SKM-1 treated with dmso at 0.1 percent for 144 hours (cell line): ENCODE measurements at regions not wholly inside any gene's neighbourhood (a gene's known extent, or its start where the extent isn't known, plus 50 kb on each side); places are given as distances from the start of the nearest gene placed in this dataset.

Experiments
- DNase-seq: peaks from one replicate; lab custom pipeline; 2025; ENCODE audit not compliant: unreplicated experiment; lab: John Stamatoyannopoulos, UW

- no peak for DNase-seq
These were observed 523.4 kb upstream of the CDH4 start for GRCh38 chr20:60728705-60729104.

- DNase-seq = no peak
These were observed 522.7 kb upstream of the CDH4 start for GRCh38 chr20:60729135-60729900.

- DNase-seq = no peak
These were observed 519.7 kb upstream of the CDH4 start for GRCh38 chr20:60732322-60732721.

GRCh38 chr20:60748086-60748485 lies 504.0 kb upstream of the CDH4 start:
- no peak for DNase-seq

- DNase-seq = no peak
These were observed 502.1 kb upstream of the CDH4 start for GRCh38 chr20:60749804-60750602.

GRCh38 chr20:60750909-60751308 lies 501.2 kb upstream of the CDH4 start:
- DNase-seq = no peak

GRCh38 chr20:60751826-60752225 lies 500.2 kb upstream of the CDH4 start:
- no peak for DNase-seq

GRCh38 chr20:60752741-60753420 lies 499.2 kb upstream of the CDH4 start:
- DNase-seq = no peak

GRCh38 chr20:60754856-60755255 lies 497.2 kb upstream of the CDH4 start:
- DNase-seq = no peak

- DNase-seq = no peak
These were observed 492.4 kb upstream of the CDH4 start for GRCh38 chr20:60759651-60760050.

GRCh38 chr20:60760256-60761000 lies 491.6 kb upstream of the CDH4 start:
- no peak for DNase-seq

GRCh38 chr20:60761056-60761455 lies 491.0 kb upstream of the CDH4 start:
- DNase-seq = no peak

- no peak for DNase-seq
These were observed 489.7 kb upstream of the CDH4 start for GRCh38 chr20:60762386-60762785.

GRCh38 chr20:60764328-60764727 lies 487.7 kb upstream of the CDH4 start:
- DNase-seq = no peak

GRCh38 chr20:60764771-60765170 lies 487.3 kb upstream of the CDH4 start:
- DNase-seq = no peak

- DNase-seq = no peak
These were observed 486.1 kb upstream of the CDH4 start for GRCh38 chr20:60765821-60766403.

GRCh38 chr20:60768216-60768615 lies 483.8 kb upstream of the CDH4 start:
- DNase-seq = no peak

GRCh38 chr20:60780388-60781025 lies 471.6 kb upstream of the CDH4 start:
- no peak for DNase-seq

- no peak for DNase-seq
These were observed 469.0 kb upstream of the CDH4 start for GRCh38 chr20:60782959-60783625.

GRCh38 chr20:60785301-60785700 lies 466.8 kb upstream of the CDH4 start:
- DNase-seq = no peak
